H1 (cell line): ENCODE measurements at regions not wholly inside any gene's neighbourhood (a gene's known extent, or its start where the extent isn't known, plus 50 kb on each side); places are given as distances from the start of the nearest gene placed in this dataset.

Source experiments
- CEBPB ChIP-seq: IDR thresholded peaks from 2 replicates; pipeline ENCODE4 v1.6.1; 2012; ENCODE audit warnings: low read depth, low read length
- CHD2 ChIP-seq: IDR thresholded peaks from 2 replicates; pipeline ENCODE4 v1.6.1; 2012; ENCODE audit warnings: low read length, improper control_type of control experiment
- POLR2A ChIP-seq, 2 experiments: IDR thresholded peaks; 1 replicate in 1 of 2; 2 replicates in 1 of 2; pipeline ENCODE4 v1.6.1; 2011; ENCODE audit warnings: low read depth in 2 of 2, low read length in 2 of 2, mild to moderate bottlenecking in 2 of 2; ENCODE audit errors: control extremely low read depth in 1 of 2
- SAP30 ChIP-seq: fragments of 300-600 bp; sonication (generic); IDR thresholded peaks from 2 replicates; pipeline ENCODE4 v1.7.1; 2012; ENCODE audit warnings: low read length, moderate library complexity, mild to moderate bottlenecking, inconsistent platforms; ENCODE audit not compliant: insufficient read depth, insufficient replicate concordance

- TF ChIP-seq POLR2A (IDR thresholded peaks at IDR 0.05; ENCODE audit: control extremely low read depth in 1 of 2, low read depth in 2 of 2, low read length in 2 of 2) (no peak), CEBPB (no peak), CHD2 (no peak), SAP30 (no peak)
These were observed 412.6 kb downstream of the LTN1 start for GRCh38 chr21:28579986-28580550.
